Hepatic stellate cell (primary cell): ENCODE measurements at regions not wholly inside any gene's neighbourhood (a gene's known extent, or its start where the extent isn't known, plus 50 kb on each side); places are given as distances from the start of the nearest gene placed in this dataset.

Experiments
- DNase-seq: peaks from one replicate; pipeline ENCODE4 v3.0.0; 2011; ENCODE audit warnings: low spot score

DNA sequence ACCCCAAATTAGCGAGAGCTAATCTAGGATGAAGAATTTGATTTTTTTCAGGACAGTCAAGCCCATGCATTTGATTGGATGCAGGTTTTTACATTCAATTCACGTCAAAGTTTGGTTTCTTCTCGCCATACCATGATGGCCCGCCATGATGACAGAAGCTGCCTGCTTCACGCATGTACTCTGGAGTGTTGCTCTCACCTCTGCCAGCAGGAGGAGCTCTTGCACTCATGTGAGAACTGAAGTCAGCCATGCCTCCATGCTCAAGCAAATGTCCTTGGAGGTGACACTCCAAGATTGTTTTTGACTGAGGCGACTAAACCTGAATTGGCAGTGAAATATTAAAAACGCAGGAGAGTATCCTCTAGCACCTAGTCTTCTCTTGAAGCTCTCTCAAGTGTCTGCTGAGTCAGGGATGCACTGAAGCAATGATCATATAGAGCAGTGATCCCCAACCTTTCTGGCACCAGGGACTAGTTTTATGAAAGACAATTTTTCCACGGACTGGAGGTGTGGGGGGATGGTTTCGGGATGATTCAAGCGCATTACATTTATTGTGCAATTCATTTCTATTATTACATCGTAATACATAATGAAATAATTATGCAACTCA is 120.9 kb downstream of the SAMMSON start:
- DNase-seq = peak; percentile 29

DNA sequence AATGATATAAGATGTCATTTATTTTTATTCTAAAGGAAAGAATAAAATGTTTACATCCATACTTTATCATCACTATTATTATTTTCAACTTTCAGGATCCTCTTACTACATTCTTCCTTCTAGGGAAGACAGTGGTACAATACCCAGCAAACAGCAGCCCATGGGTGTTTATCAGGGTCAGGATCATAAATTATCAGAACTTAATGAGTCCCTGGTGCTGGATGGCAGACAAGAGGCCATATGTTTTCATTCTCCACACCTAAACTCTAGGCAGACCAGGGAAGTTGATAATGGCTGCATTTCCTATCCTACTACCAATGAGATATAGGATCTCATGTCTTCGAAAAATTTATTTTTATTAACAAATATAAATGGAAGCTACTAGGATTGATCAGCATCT is 127.7 kb downstream of the SAMMSON start:
- no peak for DNase-seq

DNA sequence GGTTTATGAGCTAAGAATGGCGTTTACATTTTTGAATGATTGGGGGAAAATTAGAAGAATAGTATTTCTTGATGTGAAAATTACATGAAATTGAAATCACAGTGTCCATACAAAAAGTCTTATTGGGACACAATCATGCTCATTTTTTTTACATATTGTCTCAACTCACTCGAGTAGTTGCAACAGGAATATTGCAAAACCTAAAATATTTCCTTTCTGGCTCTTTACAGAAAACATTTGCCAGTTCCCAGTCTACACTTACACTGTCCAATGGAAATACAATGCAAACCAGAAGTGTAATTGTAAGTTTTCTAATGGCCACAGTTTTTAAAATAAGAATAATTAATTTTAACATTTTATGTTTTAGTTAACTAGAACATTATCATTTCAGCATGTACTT is 137.8 kb downstream of the SAMMSON start:
- DNase-seq = no peak

DNA sequence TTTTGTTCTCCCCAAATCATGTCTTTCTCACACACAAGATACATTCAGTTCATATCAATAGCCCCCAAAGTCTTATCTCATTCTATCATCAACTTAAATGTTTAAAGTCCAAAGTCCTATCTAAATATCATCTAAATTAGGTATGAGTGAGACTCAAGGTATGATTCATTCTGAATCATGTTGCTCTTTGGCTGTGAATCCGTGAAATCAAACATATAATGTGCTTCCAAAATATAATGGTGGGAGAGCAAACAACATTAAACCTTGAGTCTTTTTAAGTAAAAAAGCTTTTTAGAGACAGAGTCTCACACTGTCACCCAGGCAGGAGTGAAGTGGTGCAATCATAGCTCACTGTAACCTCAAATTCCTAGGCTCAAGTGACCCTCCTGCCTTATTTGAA is 139.1 kb downstream of the SAMMSON start:
- DNase-seq = no peak
